ENCODE measurements at regions not wholly inside any gene's neighbourhood (a gene's known extent, or its start where the extent isn't known, plus 50 kb on each side); places are given as distances from the start of the nearest gene placed in this dataset.

GRCh38 chr12:4137015-4137414 is 136.5 kb upstream of the CCND2 start:
- Histone ChIP-seq H3K27me3 (ENCODE audit: control insufficient read depth in 1 of 2, insufficient read depth in 2 of 2, low read length in 2 of 2) (no peaks in the 10 kb centered on the region), H3K27ac (ENCODE audit: low read depth in 1 of 2, low read length in 2 of 2) (no peak overlapping the region), H3K9me3 (ENCODE audit: control insufficient read depth in 1 of 2, insufficient read depth in 1 of 2, low read length in 2 of 2) (no peaks in the 10 kb centered on the region), H3K4me3 (ENCODE audit: low read length) (no peak overlapping the region), H3K4me1 (ENCODE audit: insufficient read depth, low read length) (peaks cover 27% of the 10 kb centered on the region), H3K36me3 (ENCODE audit: insufficient read depth, low read length) (no peaks in the 10 kb centered on the region)
- no peaks in the 10 kb centered on the region for H3K27me3 Mint-ChIP-seq
- no peaks in the 10 kb centered on the region for H3K36me3 Mint-ChIP-seq (ENCODE audit: low read depth)
- no peak overlapping the region for H3K27ac Mint-ChIP-seq
- H3K9me3 Mint-ChIP-seq = peaks cover 1% of the 10 kb centered on the region
- H3K4me3 Mint-ChIP-seq = no peak overlapping the region
- intact Hi-C loops (cut with DNase I, micrococcal nuclease) = no loop called here
- ATAC-seq (ENCODE audit: poor library complexity) = no peak
- CTCF ChIA-PET = no interaction called here
- no peak for DNase-seq
- peaks cover 26% of the 10 kb centered on the region for H3K4me1 Mint-ChIP-seq (ENCODE audit: low read depth)
- POLR2A ChIA-PET = no interaction called here
- TF ChIP-seq, protein P1, sequence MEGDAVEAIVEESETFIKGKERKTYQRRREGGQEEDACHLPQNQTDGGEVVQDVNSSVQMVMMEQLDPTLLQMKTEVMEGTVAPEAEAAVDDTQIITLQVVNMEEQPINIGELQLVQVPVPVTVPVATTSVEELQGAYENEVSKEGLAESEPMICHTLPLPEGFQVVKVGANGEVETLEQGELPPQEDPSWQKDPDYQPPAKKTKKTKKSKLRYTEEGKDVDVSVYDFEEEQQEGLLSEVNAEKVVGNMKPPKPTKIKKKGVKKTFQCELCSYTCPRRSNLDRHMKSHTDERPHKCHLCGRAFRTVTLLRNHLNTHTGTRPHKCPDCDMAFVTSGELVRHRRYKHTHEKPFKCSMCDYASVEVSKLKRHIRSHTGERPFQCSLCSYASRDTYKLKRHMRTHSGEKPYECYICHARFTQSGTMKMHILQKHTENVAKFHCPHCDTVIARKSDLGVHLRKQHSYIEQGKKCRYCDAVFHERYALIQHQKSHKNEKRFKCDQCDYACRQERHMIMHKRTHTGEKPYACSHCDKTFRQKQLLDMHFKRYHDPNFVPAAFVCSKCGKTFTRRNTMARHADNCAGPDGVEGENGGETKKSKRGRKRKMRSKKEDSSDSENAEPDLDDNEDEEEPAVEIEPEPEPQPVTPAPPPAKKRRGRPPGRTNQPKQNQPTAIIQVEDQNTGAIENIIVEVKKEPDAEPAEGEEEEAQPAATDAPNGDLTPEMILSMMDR (IDR thresholded peaks at IDR 0.05) = no peak

DNA sequence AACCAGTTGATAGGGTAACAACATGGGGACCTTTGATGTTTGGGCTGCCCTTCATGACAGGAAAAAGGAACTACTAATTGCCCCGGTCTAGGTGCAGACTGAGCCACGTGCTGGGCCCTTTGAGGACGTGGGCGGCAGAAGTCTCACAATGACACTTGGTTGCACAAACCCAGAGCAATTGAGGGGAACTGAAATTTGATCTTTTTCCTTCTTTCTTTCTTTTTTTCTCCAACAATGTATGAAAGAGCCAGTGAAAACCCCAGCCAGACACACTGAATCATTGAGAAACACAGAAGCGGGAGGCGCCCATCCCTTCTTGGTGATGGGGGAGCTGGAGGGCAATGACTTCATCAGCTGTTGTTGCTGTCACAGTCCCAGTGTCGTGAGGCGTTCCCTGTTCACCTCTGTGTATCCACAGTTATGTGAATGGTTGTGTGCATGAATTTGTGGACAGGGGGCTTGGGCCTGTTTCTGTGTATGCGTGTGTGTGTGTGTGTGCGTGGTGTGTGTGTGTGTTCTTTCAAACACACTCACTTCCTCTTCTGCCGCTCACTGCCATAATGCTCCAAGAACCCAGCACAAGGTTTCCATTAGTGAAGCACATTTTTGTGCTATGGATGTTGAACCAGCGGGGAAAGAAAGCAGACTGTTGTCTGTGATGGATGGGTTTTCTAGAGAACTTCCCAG is 137.5 kb upstream of the CCND2 start:
- DNase-seq (peak in 3 of 14 experiments; percentile 29 to 62 (median 56)), ATAC-seq (ENCODE audit: poor library complexity) (peak; percentile 54)
- peaks cover 4 to 5% of the 10 kb centered on the region in 2 experiments for H3K9me3 ChIP-seq (ENCODE audit: control insufficient read depth in 1 of 2, insufficient read depth in 1 of 2, low read length in 2 of 2)
- H3K27me3 Mint-ChIP-seq = no peaks in the 10 kb centered on the region
- ChIA-PET CTCF (no interaction called here), POLR2A (no interaction called here)
- TF ChIP-seq, protein P1 (IDR thresholded peaks at IDR 0.05) = no peak
- peaks cover 5% of the 10 kb centered on the region for H3K9me3 Mint-ChIP-seq
- no peaks in the 10 kb centered on the region for H3K36me3 Mint-ChIP-seq (ENCODE audit: low read depth)
- peak overlapping the region; percentile 55 for H3K27ac Mint-ChIP-seq
- peaks cover 23% of the 10 kb centered on the region for H3K4me1 ChIP-seq (ENCODE audit: insufficient read depth, low read length)
- H3K4me1 Mint-ChIP-seq (ENCODE audit: low read depth) = peaks cover 25% of the 10 kb centered on the region
- no peak overlapping the region for H3K4me3 Mint-ChIP-seq
- H3K36me3 ChIP-seq (ENCODE audit: insufficient read depth, low read length) = no peaks in the 10 kb centered on the region
- intact Hi-C loops (cut with DNase I, micrococcal nuclease) = no loop called here
- no peak overlapping the region for H3K27ac ChIP-seq (ENCODE audit: low read depth in 1 of 2, low read length in 2 of 2)
- no peak overlapping the region for H3K4me3 ChIP-seq (ENCODE audit: low read length)
- H3K27me3 ChIP-seq (ENCODE audit: control insufficient read depth in 1 of 2, insufficient read depth in 2 of 2, low read length in 2 of 2) = no peaks in the 10 kb centered on the region

- H3K27me3 Mint-ChIP-seq = no peaks in the 10 kb centered on the region
- CTCF ChIA-PET = no interaction called here
- peaks cover 16% of the 10 kb centered on the region for H3K4me1 ChIP-seq (ENCODE audit: insufficient read depth, low read length)
These were observed 138.9 kb upstream of the CCND2 start for GRCh38 chr12:4134448-4135263.

More at GRCh38 chr12:4134448-4135263, 138.9 kb upstream of the CCND2 start:
- TF ChIP-seq, protein P1 (IDR thresholded peaks at IDR 0.05) = no peak
- Histone ChIP-seq H3K27me3 (ENCODE audit: control insufficient read depth in 1 of 2, insufficient read depth in 2 of 2, low read length in 2 of 2) (no peaks in the 10 kb centered on the region), H3K27ac (ENCODE audit: low read depth in 1 of 2, low read length in 2 of 2) (no peak overlapping the region), H3K4me3 (ENCODE audit: low read length) (no peak overlapping the region), H3K36me3 (ENCODE audit: insufficient read depth, low read length) (no peaks in the 10 kb centered on the region), H3K9me3 (ENCODE audit: control insufficient read depth in 1 of 2, insufficient read depth in 1 of 2, low read length in 2 of 2) (peaks cover 4 to 6% of the 10 kb centered on the region in 2 experiments)
- H3K36me3 Mint-ChIP-seq (ENCODE audit: low read depth) = no peaks in the 10 kb centered on the region
- H3K4me1 Mint-ChIP-seq (ENCODE audit: low read depth) = peaks cover 24% of the 10 kb centered on the region
- ATAC-seq (ENCODE audit: poor library complexity) (no peak), DNase-seq (no peak)
- H3K4me3 Mint-ChIP-seq = no peak overlapping the region
- POLR2A ChIA-PET = interaction anchor here (0.6 to 1.1 kb wide), 2 partner anchors 8 to 335 kb away, joined by 3 to 5 read pairs; no protein-coding TSS in a partner anchor
- H3K9me3 Mint-ChIP-seq = peaks cover 5% of the 10 kb centered on the region
- intact Hi-C loops (cut with DNase I, micrococcal nuclease) = no loop called here
- no peak overlapping the region for H3K27ac Mint-ChIP-seq
